Gastroesophageal sphincter (tissue), 2 donors: ENCODE measurements at regions not wholly inside any gene's neighbourhood (a gene's known extent, or its start where the extent isn't known, plus 50 kb on each side); places are given as distances from the start of the nearest gene placed in this dataset.

Experiments used
- EP300 ChIP-seq: sonication (generic); formaldehyde crosslinking; IDR thresholded peaks from one replicate; pipeline ENCODE4 v1.6.1; 2017; ENCODE audit warnings: antibody characterized with exemption, mild to moderate bottlenecking
- POLR2A ChIP-seq, 2 donors: fragments of 450-650 bp; IDR thresholded peaks; one replicate each; pipeline ENCODE4 v1.6.1; 2017; ENCODE audit warnings: antibody characterized with exemption in 2 of 2, mild to moderate bottlenecking in 2 of 2, moderate library complexity in 1 of 2
- POLR2AphosphoS5 ChIP-seq: sonication (generic); formaldehyde crosslinking; IDR thresholded peaks from one replicate; pipeline ENCODE4 v1.6.1; 2017; ENCODE audit warnings: antibody characterized with exemption

GRCh38 chr4:173661001-173661400 is 131.0 kb upstream of the HAND2 start:
- TF ChIP-seq POLR2AphosphoS5 (no peak), EP300 (no peak), POLR2A (IDR thresholded peaks at IDR 0.05) (no peak)
